ENCODE measurements at regions not wholly inside any gene's neighbourhood (a gene's known extent, or its start where the extent isn't known, plus 50 kb on each side); places are given as distances from the start of the nearest gene placed in this dataset.

GRCh38 chr12:97639702-97640101 lies 177.1 kb downstream of the RMST start:
- TF ChIP-seq POLR2A (IDR thresholded peaks at IDR 0.05) (no peak), POLR2AphosphoS5 (IDR thresholded peaks at IDR 0.05) (no peak)

All from spleen (tissue), 3 donors.